Neural cell (in vitro differentiated cells): ENCODE measurements at regions not wholly inside any gene's neighbourhood (a gene's known extent, or its start where the extent isn't known, plus 50 kb on each side); places are given as distances from the start of the nearest gene placed in this dataset.

Experiments
- H2AFZ ChIP-seq: fragments of 200-600, 300-800 bp; sonication (generic), shearing (Covaris generic); 2 replicates; pipeline ENCODE4 v1.6.0; 2014; ENCODE audit warnings: low read depth, mild to moderate bottlenecking, antibody characterized with exemption, low read length, moderate library complexity
- H3F3A ChIP-seq: fragments of 200-600 bp; shearing (Covaris generic); 2 replicates; pipeline ENCODE4 v1.6.1; 2016; ENCODE audit warnings: mild to moderate bottlenecking, moderate library complexity, mixed read lengths, antibody characterized with exemption, low read length; ENCODE audit not compliant: insufficient read depth, poor library complexity, severe bottlenecking
- H3K27ac ChIP-seq: fragments of 200-600, 300-800 bp; sonication (generic), shearing (Covaris generic); 2 replicates; pipeline ENCODE4 v1.5.1; 2014; ENCODE audit warnings: mild to moderate bottlenecking, low read length, moderate library complexity
- H3K27me3 ChIP-seq: fragments of 300-800, 200-600 bp; sonication (generic), shearing (Covaris generic); 2 replicates; pipeline ENCODE4 v1.6.0; 2014; ENCODE audit warnings: mild to moderate bottlenecking, low read depth, low read length, moderate library complexity; ENCODE audit not compliant: insufficient read depth
- H3K36me3 ChIP-seq: fragments of 300-800, 200-600 bp; sonication (generic), shearing (Covaris generic); 2 replicates; pipeline ENCODE4 v1.5.1; 2014; ENCODE audit warnings: mild to moderate bottlenecking, antibody characterized with exemption, low read length, moderate library complexity; ENCODE audit not compliant: insufficient read depth
- H3K4me2 ChIP-seq: fragments of 300-800, 200-600 bp; sonication (generic), shearing (Covaris generic); 2 replicates; pipeline ENCODE4 v1.6.0; 2014; ENCODE audit warnings: mild to moderate bottlenecking, low read length
- H3K4me3 ChIP-seq: fragments of 300-800, 200-600 bp; sonication (generic), shearing (Covaris generic); 2 replicates; pipeline ENCODE4 v1.5.1; 2014; ENCODE audit warnings: mild to moderate bottlenecking, low read length, moderate library complexity
- H3K79me2 ChIP-seq: fragments of 200-600 bp; shearing (Covaris generic); replicated peaks from 2 replicates; pipeline ENCODE4 v1.6.0; 2014; ENCODE audit warnings: mild to moderate bottlenecking, low read length, moderate library complexity; ENCODE audit not compliant: insufficient read depth
- H3K9ac ChIP-seq: fragments of 300-800, 200-600 bp; sonication (generic), shearing (Covaris generic); 2 replicates; pipeline ENCODE4 v1.6.1; 2016; ENCODE audit warnings: mild to moderate bottlenecking, low read length, mixed read lengths
- H3K9me2 ChIP-seq: fragments of 200-600 bp; shearing (Covaris generic); 2 replicates; pipeline ENCODE4 v1.6.1; 2016; ENCODE audit warnings: mild to moderate bottlenecking, low read length, mixed read lengths; ENCODE audit not compliant: insufficient read depth
- H3K9me3 ChIP-seq: fragments of 200-600, 300-800 bp; sonication (generic), shearing (Covaris generic); 2 replicates; pipeline ENCODE4 v1.6.1; 2016; ENCODE audit warnings: mild to moderate bottlenecking, mixed run types, low read length, moderate library complexity, mixed read lengths
- H4K20me1 ChIP-seq: fragments of 200-600 bp; shearing (Covaris generic); 2 replicates; pipeline ENCODE4 v1.6.1; 2016; ENCODE audit warnings: mild to moderate bottlenecking, mixed run types; ENCODE audit not compliant: insufficient read depth
- CTCF ChIP-seq: fragments of 450-650 bp; IDR thresholded peaks from 2 replicates; pipeline ENCODE4 v1.5.1; 2014; ENCODE audit warnings: antibody characterized with exemption, mild to moderate bottlenecking, moderate library complexity; ENCODE audit not compliant: poor library complexity, severe bottlenecking
- EP300 ChIP-seq: fragments of 450-650 bp; conservative IDR thresholded peaks from 2 replicates; pipeline ENCODE4 v1.6.1; 2014; ENCODE audit warnings: antibody characterized with exemption, mild to moderate bottlenecking, moderate library complexity; ENCODE audit not compliant: poor library complexity, severe bottlenecking
- EZH2 ChIP-seq: fragments of 200-600, 300-800 bp; shearing (Covaris generic), sonication (generic); IDR thresholded peaks from 2 replicates; pipeline ENCODE4 v1.6.1; 2014; ENCODE audit warnings: antibody characterized with exemption, low read length, borderline replicate concordance, mild to moderate bottlenecking; ENCODE audit not compliant: insufficient read depth, poor library complexity, severe bottlenecking
- MXI1 ChIP-seq: fragments of 450-650 bp; conservative IDR thresholded peaks from 2 replicates; pipeline ENCODE4 v1.6.1; 2014; ENCODE audit warnings: antibody characterized with exemption, mild to moderate bottlenecking; ENCODE audit not compliant: poor library complexity, severe bottlenecking
- POLR2AphosphoS5 ChIP-seq: IDR thresholded peaks from 2 replicates; pipeline ENCODE4 v1.6.1; 2012
- RAD21 ChIP-seq: fragments of 450-650 bp; conservative IDR thresholded peaks from 2 replicates; pipeline ENCODE4 v1.6.1; 2014; ENCODE audit warnings: antibody characterized with exemption, mild to moderate bottlenecking, moderate library complexity
- REST ChIP-seq: IDR thresholded peaks from 2 replicates; pipeline ENCODE4 v1.6.1; 2012; ENCODE audit warnings: borderline replicate concordance
- SMC3 ChIP-seq: fragments of 450-650 bp; conservative IDR thresholded peaks from 2 replicates; pipeline ENCODE4 v1.6.1; 2014; ENCODE audit warnings: antibody characterized with exemption, mild to moderate bottlenecking, moderate library complexity; ENCODE audit not compliant: poor library complexity
- TAF1 ChIP-seq: IDR thresholded peaks from 2 replicates; pipeline ENCODE4 v1.6.1; 2012; ENCODE audit warnings: low read depth

GRCh38 chr12:79512068-79512467, 178.7 kb downstream of the PAWR start:
- no peak for TF ChIP-seq EZH2
- TF ChIP-seq MXI1: no peak
- no peak for TF ChIP-seq REST
- no peak for TF ChIP-seq POLR2AphosphoS5
- no peak for TF ChIP-seq EP300
- TF ChIP-seq SMC3: no peak
- Histone ChIP-seq H3K9ac (no peak overlapping the region), H4K20me1 (no peaks in the 10 kb centered on the region)

GRCh38 chr12:79508622-79509021, 182.1 kb downstream of the PAWR start:
- Histone ChIP-seq H3K9me3 (no peaks in the 10 kb centered on the region), H3K36me3 (no peaks in the 10 kb centered on the region), H3F3A (no peaks in the 10 kb centered on the region), H3K4me3 (no peak overlapping the region), H3K9ac (no peak overlapping the region), H3K27me3 (no peaks in the 10 kb centered on the region), H3K79me2 (no peaks in the 10 kb centered on the region), H3K9me2 (no peaks in the 10 kb centered on the region), H4K20me1 (no peaks in the 10 kb centered on the region), H2AFZ (no peak overlapping the region), H3K27ac (no peak overlapping the region), H3K4me2 (no peak overlapping the region)
- TF ChIP-seq CTCF (no peak), EP300 (no peak), EZH2 (no peak), RAD21 (no peak), POLR2AphosphoS5 (no peak), TAF1 (no peak), REST (no peak), SMC3 (no peak), MXI1 (no peak)

More at GRCh38 chr12:79512068-79512467, 178.7 kb downstream of the PAWR start:
- no peaks in the 10 kb centered on the region for H3K27me3 ChIP-seq
- no peak overlapping the region for H3K4me2 ChIP-seq
- H3K79me2 ChIP-seq: no peaks in the 10 kb centered on the region
- H2AFZ ChIP-seq: no peak overlapping the region
- peaks cover 3% of the 10 kb centered on the region for H3K9me3 ChIP-seq
- H3K9me2 ChIP-seq: no peaks in the 10 kb centered on the region
- H3K4me3 ChIP-seq: no peak overlapping the region
- H3K36me3 ChIP-seq: no peaks in the 10 kb centered on the region
- no peaks in the 10 kb centered on the region for H3F3A ChIP-seq
- H3K27ac ChIP-seq: no peak overlapping the region
